ENCODE measurements at regions not wholly inside any gene's neighbourhood (a gene's known extent, or its start where the extent isn't known, plus 50 kb on each side); places are given as distances from the start of the nearest gene placed in this dataset.
A peak's percentile ranks its signal among the peaks of the same experiment; 100 is the strongest.

DNA sequence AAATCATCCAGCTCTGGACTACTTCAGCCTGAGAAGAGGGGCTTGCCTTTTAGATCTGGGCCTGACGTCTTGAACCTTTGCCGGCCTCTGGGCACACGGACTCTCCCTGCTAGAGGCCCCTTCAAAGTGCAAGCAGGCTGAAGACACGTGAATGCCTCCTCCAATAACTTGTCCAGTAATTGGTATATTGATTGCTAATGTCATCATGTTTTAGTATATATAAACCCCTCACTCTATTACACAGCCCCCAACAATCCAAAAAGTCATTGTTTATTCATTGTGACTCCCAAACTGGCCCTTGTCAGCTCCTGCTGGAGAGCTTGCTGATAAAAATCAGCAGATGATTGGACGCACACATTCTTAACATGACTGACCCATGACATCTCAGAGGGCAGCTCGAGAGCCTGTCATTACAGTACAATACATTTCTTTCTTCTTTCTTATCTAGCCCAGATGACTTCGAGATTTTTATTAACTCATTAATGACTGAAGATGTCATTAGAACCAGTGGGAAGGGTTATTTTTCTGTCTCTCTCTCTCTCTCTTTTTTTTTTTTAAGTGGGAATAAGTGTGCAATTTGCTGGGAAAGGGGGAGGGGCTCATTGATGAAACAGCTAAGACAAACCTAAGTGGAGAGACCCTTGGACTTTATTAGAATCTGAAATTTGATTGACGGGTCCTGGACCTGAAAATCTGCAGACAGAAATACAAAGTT, 65.5 kb upstream of the NR2F2 start (continued):
- TF ChIP-seq ATF7 (IDR thresholded peaks at IDR 0.05) (peak; percentile 69), ATF7 (CRISPR knock-in tag; IDR thresholded peaks at IDR 0.05) (no peak; the same call in 1 of the 2 replicates), ZNF33A (CRISPR knock-in tag; IDR thresholded peaks at IDR 0.05; ENCODE audit: borderline replicate concordance) (no peak), TEAD3 (CRISPR knock-in tag; optimal IDR thresholded peaks at IDR 0.05; ENCODE audit: borderline replicate concordance) (peak; percentile 94), NR2F2 (IDR thresholded peaks at IDR 0.05; ENCODE audit: borderline replicate concordance, low read depth) (peak; percentile 76; the same call in 1 of the 2 replicates), NR2F1 (CRISPR knock-in tag; IDR thresholded peaks at IDR 0.05) (peak; percentile 46 to 70; a peak in 3 of 4 replicates), ZNF883 (CRISPR knock-in tag; IDR thresholded peaks at IDR 0.05; ENCODE audit: not compliant biosample characterization) (no peak), RARA (CRISPR knock-in tag; IDR thresholded peaks at IDR 0.05) (peak; percentile 82), JUN (CRISPR knock-in tag; IDR thresholded peaks at IDR 0.05) (peak; percentile 78), ZKSCAN5 (CRISPR knock-in tag; IDR thresholded peaks at IDR 0.05) (no peak), TOPORS (CRISPR knock-in tag; IDR thresholded peaks at IDR 0.05) (no peak), ZNF282 (IDR thresholded peaks at IDR 0.05; ENCODE audit: partially characterized antibody) (no peak), HDAC2 (CRISPR knock-in tag; IDR thresholded peaks at IDR 0.05) (peak; percentile 71; the same call in 1 of the 2 replicates), ZNF878 (CRISPR knock-in tag; IDR thresholded peaks at IDR 0.05) (no peak), FOXP1 (IDR thresholded peaks at IDR 0.05) (no peak), FOXP1 (CRISPR knock-in tag; IDR thresholded peaks at IDR 0.05) (peak; percentile 62; the same call in 1 of the 2 replicates), ATM (IDR thresholded peaks at IDR 0.05; ENCODE audit: borderline replicate concordance) (no peak), HOXA3 (CRISPR knock-in tag; IDR thresholded peaks at IDR 0.05) (no peak), NFE2L2 (IDR thresholded peaks at IDR 0.05; ENCODE audit: low read length) (0 out of 2 replicates have a peak, but pooled peaks have one; percentile 21), EP300 (IDR thresholded peaks at IDR 0.05; ENCODE audit: low read depth in 2 of 2, low read length in 2 of 2) (peak in 1 of 2 experiments; percentile 87; a peak in 2 of 4 replicates), EP300 (CRISPR knock-in tag; IDR thresholded peaks at IDR 0.05; ENCODE audit: borderline replicate concordance) (peak; percentile 25; the same call in 1 of the 2 replicates), MEIS1 (CRISPR knock-in tag; IDR thresholded peaks at IDR 0.05; ENCODE audit: borderline replicate concordance) (peak; percentile 64; the same call in 1 of the 2 replicates), ZNF569 (CRISPR knock-in tag; IDR thresholded peaks at IDR 0.05; ENCODE audit: borderline replicate concordance) (no peak), ZNF329 (CRISPR knock-in tag; IDR thresholded peaks at IDR 0.05; ENCODE audit: low read depth) (no peak)
- TF ChIP-seq, protein P1, sequence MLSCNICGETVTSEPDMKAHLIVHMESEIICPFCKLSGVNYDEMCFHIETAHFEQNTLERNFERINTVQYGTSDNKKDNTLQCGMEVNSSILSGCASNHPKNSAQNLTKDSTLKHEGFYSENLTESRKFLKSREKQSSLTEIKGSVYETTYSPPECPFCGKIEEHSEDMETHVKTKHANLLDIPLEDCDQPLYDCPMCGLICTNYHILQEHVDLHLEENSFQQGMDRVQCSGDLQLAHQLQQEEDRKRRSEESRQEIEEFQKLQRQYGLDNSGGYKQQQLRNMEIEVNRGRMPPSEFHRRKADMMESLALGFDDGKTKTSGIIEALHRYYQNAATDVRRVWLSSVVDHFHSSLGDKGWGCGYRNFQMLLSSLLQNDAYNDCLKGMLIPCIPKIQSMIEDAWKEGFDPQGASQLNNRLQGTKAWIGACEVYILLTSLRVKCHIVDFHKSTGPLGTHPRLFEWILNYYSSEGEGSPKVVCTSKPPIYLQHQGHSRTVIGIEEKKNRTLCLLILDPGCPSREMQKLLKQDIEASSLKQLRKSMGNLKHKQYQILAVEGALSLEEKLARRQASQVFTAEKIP (CRISPR knock-in tag; IDR thresholded peaks at IDR 0.05; ENCODE audit: borderline replicate concordance) = no peak
- TF ChIP-seq, protein P2, sequence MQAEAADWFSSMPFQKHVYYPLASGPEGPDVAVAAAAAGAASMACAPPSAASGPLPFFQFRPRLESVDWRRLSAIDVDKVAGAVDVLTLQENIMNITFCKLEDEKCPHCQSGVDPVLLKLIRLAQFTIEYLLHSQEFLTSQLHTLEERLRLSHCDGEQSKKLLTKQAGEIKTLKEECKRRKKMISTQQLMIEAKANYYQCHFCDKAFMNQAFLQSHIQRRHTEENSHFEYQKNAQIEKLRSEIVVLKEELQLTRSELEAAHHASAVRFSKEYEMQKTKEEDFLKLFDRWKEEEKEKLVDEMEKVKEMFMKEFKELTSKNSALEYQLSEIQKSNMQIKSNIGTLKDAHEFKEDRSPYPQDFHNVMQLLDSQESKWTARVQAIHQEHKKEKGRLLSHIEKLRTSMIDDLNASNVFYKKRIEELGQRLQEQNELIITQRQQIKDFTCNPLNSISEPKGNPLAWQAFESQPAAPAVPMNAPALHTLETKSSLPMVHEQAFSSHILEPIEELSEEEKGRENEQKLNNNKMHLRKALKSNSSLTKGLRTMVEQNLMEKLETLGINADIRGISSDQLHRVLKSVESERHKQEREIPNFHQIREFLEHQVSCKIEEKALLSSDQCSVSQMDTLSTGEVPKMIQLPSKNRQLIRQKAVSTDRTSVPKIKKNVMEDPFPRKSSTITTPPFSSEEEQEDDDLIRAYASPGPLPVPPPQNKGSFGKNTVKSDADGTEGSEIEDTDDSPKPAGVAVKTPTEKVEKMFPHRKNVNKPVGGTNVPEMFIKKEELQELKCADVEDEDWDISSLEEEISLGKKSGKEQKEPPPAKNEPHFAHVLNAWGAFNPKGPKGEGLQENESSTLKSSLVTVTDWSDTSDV (CRISPR knock-in tag; IDR thresholded peaks at IDR 0.05) = no peak
